ENCODE measurements at regions not wholly inside any gene's neighbourhood (a gene's known extent, or its start where the extent isn't known, plus 50 kb on each side); places are given as distances from the start of the nearest gene placed in this dataset.
A peak's percentile ranks its signal among the peaks of the same experiment; 100 is the strongest.

GRCh38 chr5:142432369-142432863 is 107.6 kb upstream of the SPRY4 start:
- DNase-seq = peak in 1 of 2 experiments; percentile 12

DNA sequence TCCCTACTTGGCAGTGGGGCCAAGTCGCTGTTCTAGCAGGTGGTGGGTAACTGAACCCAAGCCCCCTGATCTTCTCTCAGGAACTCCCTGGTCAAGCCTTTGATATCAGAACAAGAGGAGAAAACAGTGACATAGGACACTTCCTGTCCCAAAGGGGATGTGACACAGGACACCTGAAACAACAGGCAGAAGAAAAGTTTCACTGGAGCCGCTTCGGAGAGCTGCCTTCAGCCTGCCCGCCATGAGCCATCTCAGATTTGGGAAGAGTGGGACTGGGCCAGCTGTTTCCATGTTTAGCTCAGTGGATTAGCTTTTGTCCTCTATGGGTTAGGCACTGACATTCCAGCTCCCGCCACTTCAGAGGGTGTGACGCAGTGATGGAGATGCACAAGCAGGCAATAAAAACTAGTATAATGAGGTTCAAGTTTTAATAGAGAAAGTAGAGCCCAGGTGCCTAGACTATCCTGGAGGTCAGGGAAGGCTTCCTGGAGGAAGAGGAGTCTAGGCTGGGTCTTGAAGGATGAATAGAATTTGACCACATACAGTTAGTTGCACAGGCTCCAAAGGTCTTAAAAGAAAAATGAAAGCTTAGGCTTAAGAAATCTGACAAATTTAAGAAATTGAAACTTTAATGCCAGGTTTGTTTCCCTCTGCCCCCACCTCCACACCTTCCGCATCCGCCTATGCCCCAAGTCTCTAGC is 104.1 kb upstream of the SPRY4 start:
- no peak for DNase-seq

GRCh38 chr5:142428036-142428772 is 103.4 kb upstream of the SPRY4 start:
- no peak for DNase-seq

DNA sequence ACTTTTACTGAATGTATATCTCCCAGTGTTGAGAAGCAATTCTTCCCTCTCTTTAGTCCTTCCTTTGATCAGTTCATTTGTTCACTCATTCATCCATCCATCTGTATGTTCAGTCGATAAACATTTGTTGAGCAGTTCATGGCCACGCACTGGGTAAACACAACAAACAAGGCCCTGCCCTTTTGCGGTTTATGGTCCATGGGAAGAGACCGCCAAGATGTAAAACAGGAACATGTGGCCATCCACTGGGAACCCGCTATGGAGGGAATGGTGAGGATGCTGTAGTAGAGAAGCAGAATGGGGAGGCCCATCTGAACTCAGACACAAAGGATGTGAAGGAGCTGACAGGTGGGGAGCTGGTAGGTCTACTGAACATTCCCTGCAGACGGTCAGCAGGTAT is 102.7 kb upstream of the SPRY4 start:
- DNase-seq = no peak

DNA sequence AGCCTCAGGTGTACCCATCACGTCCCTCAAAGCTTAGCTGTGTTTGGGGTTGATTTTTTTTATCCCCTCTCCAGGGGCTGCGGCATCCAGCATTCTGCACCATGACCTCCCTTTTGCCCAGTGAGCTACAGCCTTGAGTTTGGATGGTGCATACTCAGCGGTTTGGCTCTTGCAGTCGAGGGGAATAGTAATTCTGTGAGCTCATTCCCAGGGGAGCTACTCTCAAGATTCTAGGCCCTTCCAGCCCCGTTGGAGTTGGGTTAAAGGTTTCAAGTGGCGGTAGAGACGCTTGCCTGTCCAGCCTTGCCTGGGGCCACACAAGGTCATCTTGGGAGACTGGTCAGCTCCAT is 102.2 kb upstream of the SPRY4 start:
- no peak for DNase-seq

DNA sequence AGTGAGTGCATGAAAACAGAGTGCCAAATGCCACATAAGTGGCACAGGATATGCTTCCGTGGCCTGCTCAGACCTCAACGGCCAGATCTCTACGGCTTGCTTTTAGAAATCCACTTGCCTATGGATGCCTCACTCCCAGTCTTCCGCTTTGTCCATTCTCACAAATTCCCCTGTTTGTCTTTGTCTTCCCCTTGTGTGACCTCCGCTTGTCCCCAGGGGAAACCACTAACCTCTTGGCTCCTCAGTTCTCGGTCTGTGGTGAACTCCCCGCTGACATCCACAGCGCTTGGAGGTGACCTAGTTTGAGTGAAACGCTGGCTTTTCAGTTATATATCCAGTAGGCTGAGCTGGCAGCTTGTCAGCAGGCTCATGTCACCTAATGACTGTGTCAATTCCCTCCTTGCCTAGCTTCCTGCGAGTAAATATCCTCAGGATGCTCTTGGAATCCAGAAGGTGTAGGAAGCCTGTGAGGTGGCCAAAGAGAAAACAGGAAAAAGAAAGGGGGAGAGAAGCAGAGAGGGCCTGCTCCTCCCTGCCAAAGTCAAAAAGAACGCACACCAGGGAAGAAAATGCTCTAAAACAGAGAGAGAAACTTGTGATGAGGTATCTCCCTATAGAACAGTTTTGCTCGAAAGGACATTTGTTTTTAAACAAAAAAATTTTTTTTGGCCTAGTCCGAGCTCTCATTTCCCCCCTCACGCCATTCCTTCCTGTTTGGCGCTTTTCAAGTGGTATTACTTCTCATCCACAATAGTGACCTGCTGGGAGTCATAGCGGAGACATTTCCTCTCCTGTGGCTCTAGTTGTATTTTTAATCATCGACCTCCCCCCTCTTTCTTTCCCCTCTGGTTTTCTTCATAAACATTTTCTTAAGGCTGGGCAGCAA is 101.6 kb upstream of the SPRY4 start:
- peak; percentile 18 to 25 for DNase-seq

- DNase-seq = no peak
These were observed 100.7 kb upstream of the SPRY4 start for GRCh38 chr5:142425286-142426065.

DNA sequence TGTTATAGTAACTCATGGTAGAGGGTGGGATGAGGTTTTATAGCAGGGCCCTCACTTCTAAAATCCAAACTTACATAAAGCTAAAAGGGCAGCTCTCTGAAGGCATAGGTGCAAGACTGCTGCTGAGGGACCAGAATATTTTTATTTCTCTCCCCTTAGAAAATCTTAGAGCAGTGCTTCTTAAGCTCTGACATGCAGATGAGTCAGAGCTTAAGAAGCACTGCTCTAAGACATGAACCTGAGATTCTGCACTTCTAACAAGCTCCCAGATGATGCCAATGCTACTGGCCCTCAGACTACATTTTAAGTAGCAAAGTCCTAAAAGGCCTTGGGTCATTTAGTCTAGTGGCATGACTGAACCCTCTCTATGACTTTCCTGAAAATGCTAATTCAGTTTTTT is 97.6 kb upstream of the SPRY4 start:
- DNase-seq = no peak

GRCh38 chr5:142421621-142422397 is 97.0 kb upstream of the SPRY4 start:
- no peak for DNase-seq

DNA sequence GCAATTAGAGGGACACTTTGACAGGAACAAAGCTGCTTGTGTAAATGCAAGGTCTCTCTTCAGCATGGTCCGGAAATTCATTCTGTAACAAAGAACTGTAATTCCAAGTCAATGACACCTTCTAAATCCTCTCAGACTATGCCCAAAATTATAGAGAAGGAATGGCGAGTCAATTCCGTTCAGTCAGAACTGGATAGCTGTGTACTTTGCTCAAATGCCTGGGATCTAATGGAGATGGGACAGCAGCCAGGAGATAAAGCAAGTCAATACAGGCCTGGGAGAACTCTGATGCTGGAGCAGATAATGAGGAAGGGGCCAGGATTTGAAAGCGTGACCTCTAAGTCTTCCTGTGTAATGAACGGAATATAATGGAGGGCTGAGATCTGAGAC is 96.4 kb upstream of the SPRY4 start:
- DNase-seq = no peak

DNA sequence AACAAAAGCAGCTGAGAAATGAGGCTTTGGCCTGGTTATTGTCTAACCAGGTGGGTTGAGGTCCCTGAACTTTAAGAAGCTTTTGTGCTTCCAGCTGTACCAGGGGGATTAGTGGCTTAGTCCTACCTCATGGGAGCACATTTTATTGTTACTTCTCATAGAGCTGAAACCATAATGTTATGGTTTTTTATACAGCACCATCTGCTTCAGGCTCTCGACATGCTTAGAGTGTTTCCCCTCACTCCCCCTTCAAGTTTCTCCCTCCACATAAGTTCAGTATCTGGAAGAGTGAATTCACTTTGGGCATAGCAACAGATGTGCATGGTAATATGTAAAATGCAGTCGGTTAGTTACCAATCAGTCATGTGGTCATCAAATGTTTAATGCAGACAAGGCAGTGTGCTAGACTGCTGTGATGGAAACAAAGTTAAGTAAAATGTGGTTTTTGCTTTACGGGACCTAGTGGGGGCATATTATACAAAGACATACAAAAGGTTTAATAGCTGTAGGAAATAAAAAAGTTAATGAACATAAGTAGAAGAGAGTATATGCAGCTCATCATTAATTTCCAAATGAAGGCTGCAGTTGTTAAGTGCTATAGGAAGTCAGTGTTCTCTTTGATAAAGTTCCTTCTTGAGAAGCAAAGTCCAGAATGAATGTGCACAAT is 95.9 kb upstream of the SPRY4 start:
- DNase-seq = no peak

GRCh38 chr5:142412581-142412980 is 87.8 kb upstream of the SPRY4 start:
- no peak for DNase-seq

DNA sequence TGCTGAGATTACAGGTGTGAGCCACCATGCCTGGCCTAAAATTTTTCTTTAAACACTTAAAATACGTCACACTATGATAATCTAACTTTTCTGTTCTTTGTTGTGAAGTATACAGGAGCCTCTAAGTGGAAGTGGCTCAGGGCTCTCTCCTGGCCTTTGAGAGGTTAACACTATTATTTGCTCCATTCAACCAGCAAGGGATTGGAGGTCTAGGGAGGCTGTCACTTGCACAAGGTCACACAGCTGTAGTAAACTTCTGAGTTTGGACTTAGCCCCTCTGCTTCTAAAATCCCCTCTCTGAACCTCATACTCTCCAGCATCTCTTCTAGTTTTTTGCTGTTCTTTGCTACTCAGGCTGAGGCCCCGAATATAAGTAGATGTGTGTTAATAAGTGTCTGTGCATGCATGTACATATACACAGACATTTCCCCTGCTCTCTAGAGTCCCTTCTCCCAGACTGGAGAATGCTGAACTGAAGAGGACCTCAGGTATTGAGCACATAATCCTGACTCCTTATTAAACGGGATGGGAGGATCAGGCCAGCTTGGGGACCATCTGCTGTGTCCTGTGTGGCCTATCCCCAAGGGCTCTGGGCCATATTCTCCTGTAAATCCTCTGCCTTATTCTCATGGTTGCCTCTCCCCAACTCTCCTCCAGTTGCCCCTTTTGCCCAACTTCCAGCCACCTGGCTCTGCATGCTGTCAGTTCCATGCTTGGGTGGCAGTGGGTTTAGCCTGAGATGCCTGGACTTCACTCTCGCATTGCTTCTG is 87.0 kb upstream of the SPRY4 start:
- DNase-seq = no peak

- no peak for DNase-seq
These were observed 86.3 kb upstream of the SPRY4 start for GRCh38 chr5:142411103-142411502.

DNA sequence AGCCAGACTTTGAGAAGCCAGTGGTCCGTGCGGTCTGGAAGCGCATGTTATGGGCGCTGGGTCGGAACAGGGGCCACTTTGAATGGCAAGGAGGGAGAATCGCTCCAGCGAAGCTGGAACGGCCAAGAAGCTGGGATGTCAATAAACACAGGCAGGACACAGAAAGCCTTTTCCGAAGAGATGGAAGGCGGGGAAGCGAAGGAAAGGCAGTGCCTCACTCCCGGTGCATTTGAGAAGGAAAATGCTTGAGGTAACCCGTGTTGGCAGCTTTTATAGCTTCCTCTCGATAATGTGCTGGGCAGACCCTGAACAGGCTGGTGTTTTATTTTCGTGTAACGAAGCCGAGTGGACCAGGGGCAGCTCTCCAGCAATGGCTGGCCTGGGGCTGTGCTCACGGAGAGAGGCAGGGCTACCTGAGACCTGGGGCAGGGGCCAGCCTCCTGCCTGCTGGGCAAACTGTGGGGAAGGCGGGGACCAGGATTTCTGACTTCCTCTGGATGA is 84.2 kb upstream of the SPRY4 start:
- no peak for DNase-seq

DNA sequence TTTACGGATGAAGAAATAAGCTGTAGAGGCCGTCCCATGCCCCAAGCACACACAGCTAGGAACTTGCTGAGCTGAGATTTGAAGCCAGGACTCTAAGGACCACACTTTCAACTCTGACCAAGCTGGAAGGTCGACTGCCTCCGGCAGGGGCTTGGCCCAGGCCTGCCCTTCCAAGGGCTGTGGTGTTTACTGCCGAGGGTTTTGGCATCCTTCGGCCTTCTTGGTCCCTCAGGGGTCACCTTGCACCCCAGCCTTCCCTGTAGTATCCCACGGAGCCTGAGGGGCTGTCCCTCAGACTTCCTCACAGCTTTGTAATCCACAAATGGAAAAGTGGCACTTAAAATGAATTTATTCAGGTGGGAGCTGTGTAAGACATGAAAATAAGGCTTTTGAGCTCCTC is 83.7 kb upstream of the SPRY4 start:
- no peak for DNase-seq

DNA sequence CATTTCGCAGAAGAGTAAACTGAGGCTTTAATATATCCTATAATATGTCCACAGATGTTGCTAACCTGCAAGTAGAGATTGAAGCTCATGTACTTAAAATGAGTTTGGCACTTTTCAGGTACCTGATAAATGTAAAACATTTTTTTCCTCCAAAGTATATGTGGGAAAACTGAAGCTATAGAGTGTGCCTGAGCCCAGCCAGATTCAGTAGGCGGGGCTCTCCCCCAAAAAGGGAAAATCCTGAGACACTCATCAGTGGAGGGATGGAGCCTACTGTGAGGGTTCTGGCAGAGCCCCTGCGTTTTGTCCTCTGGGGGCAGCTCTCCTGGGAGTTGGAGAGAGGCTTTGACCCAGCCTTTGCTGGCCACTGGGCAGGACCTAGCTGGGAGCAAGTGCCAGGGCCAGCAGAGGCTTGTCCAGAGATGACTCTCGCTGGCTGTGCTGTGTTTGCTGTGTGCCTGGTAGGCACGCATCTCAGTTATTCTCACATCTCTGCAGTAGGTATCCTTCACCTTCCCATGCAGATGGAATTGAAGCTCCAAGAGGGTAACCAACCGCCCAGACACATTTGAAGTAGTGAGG is 81.1 kb upstream of the SPRY4 start:
- DNase-seq = no peak

GRCh38 chr5:142405023-142405422 is 80.2 kb upstream of the SPRY4 start:
- no peak for DNase-seq

DNA sequence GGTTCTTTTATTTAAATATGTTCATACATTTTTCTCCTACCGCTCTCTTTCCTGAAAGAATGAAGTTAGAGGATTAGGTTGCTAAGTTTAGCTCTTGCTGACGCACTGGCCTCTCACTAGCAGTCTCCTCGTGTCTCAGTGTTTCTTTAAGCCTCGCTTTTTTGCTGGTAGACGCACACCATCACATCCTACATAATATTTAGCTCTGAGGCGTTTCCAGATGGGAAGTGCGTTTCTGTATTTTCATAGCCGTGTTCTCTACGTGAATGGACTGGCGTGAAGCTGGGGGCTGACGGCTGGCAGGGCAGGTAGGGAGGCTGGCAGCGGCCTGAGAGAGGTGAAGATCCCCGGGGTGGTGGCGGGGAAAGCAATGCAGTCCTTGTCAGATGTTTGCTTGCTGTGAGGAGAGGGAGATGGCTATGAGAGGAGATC is 79.2 kb upstream of the SPRY4 start:
- no peak for DNase-seq

GRCh38 chr5:142403583-142403982 is 78.8 kb upstream of the SPRY4 start:
- no peak for DNase-seq

Data from activated CD4-positive, alpha-beta T cell treated with anti-CD3 and anti-CD28 coated beads, Interleukin-2, amount 50 U/mL, for 4 hours (primary cell).